HEK293 (cell line): ENCODE measurements at regions not wholly inside any gene's neighbourhood (a gene's known extent, or its start where the extent isn't known, plus 50 kb on each side); places are given as distances from the start of the nearest gene placed in this dataset.

Experiments used
- HOXC10 ChIP-seq: sonication (generic); formaldehyde crosslinking; IDR thresholded peaks from 2 replicates; pipeline ENCODE4 v1.8.1; 2023; ENCODE audit warnings: mild to moderate bottlenecking, missing genetic modification reagents
- HOXD13 ChIP-seq: sonication (generic); formaldehyde crosslinking; IDR thresholded peaks from 2 replicates; pipeline ENCODE4 v1.8.0; 2022; ENCODE audit warnings: missing genetic modification reagents, borderline replicate concordance
- IKZF3 ChIP-seq: fragments of 450-650 bp; IDR thresholded peaks from 2 replicates; pipeline ENCODE4 v1.5.0; 2018; ENCODE audit warnings: missing biosample characterization, mild to moderate bottlenecking, missing genetic modification characterization, moderate library complexity
- KLF1 ChIP-seq: fragments of 450-650 bp; formaldehyde crosslinking; IDR thresholded peaks from 2 replicates; pipeline ENCODE4 v1.5.1; 2016; ENCODE audit warnings: missing biosample characterization, missing genetic modification characterization
- KLF9 ChIP-seq: fragments of 450-650 bp; formaldehyde crosslinking; IDR thresholded peaks from 2 replicates; pipeline ENCODE4 v1.5.1; 2016; ENCODE audit warnings: missing biosample characterization, missing genetic modification characterization, low read depth
- TRIM28 ChIP-seq: IDR thresholded peaks from 2 replicates; pipeline ENCODE4 v1.6.1; 2011; ENCODE audit warnings: low read length, control low read depth, borderline replicate concordance
- TSHZ1 ChIP-seq: fragments of 450-650 bp; formaldehyde crosslinking; IDR thresholded peaks from 2 replicates; pipeline ENCODE4 v1.5.1; 2016; ENCODE audit warnings: missing biosample characterization, missing genetic modification characterization, borderline replicate concordance
- YY2 ChIP-seq: fragments of 450-650 bp; formaldehyde crosslinking; IDR thresholded peaks from 2 replicates; pipeline ENCODE4 v1.5.1; 2016; ENCODE audit warnings: missing biosample characterization, missing genetic modification characterization
- ZBTB1 ChIP-seq: fragments of 450-650 bp; formaldehyde crosslinking; IDR thresholded peaks from 2 replicates; pipeline ENCODE4 v1.5.1; 2016; ENCODE audit warnings: missing biosample characterization, missing genetic modification characterization
- ZBTB44 ChIP-seq: fragments of 450-650 bp; IDR thresholded peaks from 2 replicates; pipeline ENCODE4 v1.5.1; 2018; ENCODE audit warnings: missing biosample characterization, mild to moderate bottlenecking, missing genetic modification characterization
- ZBTB6 ChIP-seq: fragments of 450-650 bp; formaldehyde crosslinking; IDR thresholded peaks from 2 replicates; pipeline ENCODE4 v1.5.1; 2017; ENCODE audit warnings: missing biosample characterization, missing genetic modification characterization
- ZFP69B ChIP-seq: fragments of 450-650 bp; formaldehyde crosslinking; IDR thresholded peaks from 2 replicates; pipeline ENCODE4 v1.5.1; 2016; ENCODE audit warnings: missing biosample characterization, missing genetic modification characterization
- ZIC2 ChIP-seq: fragments of 450-650 bp; formaldehyde crosslinking; IDR thresholded peaks from 2 replicates; pipeline ENCODE4 v1.5.1; 2016; ENCODE audit warnings: missing biosample characterization, missing genetic modification characterization
- ZNF157 ChIP-seq: fragments of 450-650 bp; formaldehyde crosslinking; IDR thresholded peaks from 2 replicates; pipeline ENCODE4 v1.5.1; 2016; ENCODE audit warnings: missing biosample characterization, missing genetic modification characterization
- ZNF169 ChIP-seq: fragments of 450-650 bp; formaldehyde crosslinking; IDR thresholded peaks from 2 replicates; pipeline ENCODE4 v1.5.1; 2016; ENCODE audit warnings: missing biosample characterization, missing genetic modification characterization
- ZNF175 ChIP-seq: fragments of 450-650 bp; formaldehyde crosslinking; IDR thresholded peaks from 2 replicates; pipeline ENCODE4 v1.5.1; 2016; ENCODE audit warnings: missing biosample characterization, missing genetic modification characterization
- ZNF184 ChIP-seq: fragments of 450-650 bp; IDR thresholded peaks from 2 replicates; pipeline ENCODE4 v1.5.1; 2018; ENCODE audit warnings: missing biosample characterization, mild to moderate bottlenecking, missing genetic modification characterization
- ZNF24 ChIP-seq: fragments of 450-650 bp; formaldehyde crosslinking; IDR thresholded peaks from 2 replicates; pipeline ENCODE4 v1.5.1; 2016; ENCODE audit warnings: missing biosample characterization, missing genetic modification characterization
- ZNF366 ChIP-seq: fragments of 450-650 bp; formaldehyde crosslinking; conservative IDR thresholded peaks from 2 replicates; pipeline ENCODE4 v1.5.1; 2016; ENCODE audit warnings: missing biosample characterization, missing genetic modification characterization
- ZNF423 ChIP-seq: fragments of 450-650 bp; formaldehyde crosslinking; IDR thresholded peaks from 2 replicates; pipeline ENCODE4 v1.5.1; 2016; ENCODE audit warnings: missing biosample characterization, missing genetic modification characterization
- ZNF514 ChIP-seq: fragments of 450-650 bp; formaldehyde crosslinking; IDR thresholded peaks from 2 replicates; pipeline ENCODE4 v1.5.1; 2016; ENCODE audit warnings: missing biosample characterization, missing genetic modification characterization
- ZNF623 ChIP-seq: fragments of 450-650 bp; formaldehyde crosslinking; IDR thresholded peaks from 2 replicates; pipeline ENCODE4 v1.5.1; 2016; ENCODE audit warnings: missing biosample characterization, missing genetic modification characterization
- ZNF76 ChIP-seq: fragments of 450-650 bp; formaldehyde crosslinking; IDR thresholded peaks from 2 replicates; pipeline ENCODE4; 2016; ENCODE audit warnings: low read depth, missing biosample characterization, missing genetic modification characterization, borderline replicate concordance
- ZNF776 ChIP-seq: fragments of 450-650 bp; formaldehyde crosslinking; IDR thresholded peaks from 2 replicates; pipeline ENCODE4 v1.5.0; 2017; ENCODE audit warnings: missing biosample characterization, missing genetic modification characterization, borderline replicate concordance
- ZNF830 ChIP-seq: fragments of 450-650 bp; IDR thresholded peaks from 2 replicates; pipeline ENCODE4 v1.5.0; 2018; ENCODE audit warnings: missing biosample characterization, missing genetic modification characterization, low read depth, mild to moderate bottlenecking, moderate library complexity
- ZNF843 ChIP-seq: fragments of 450-650 bp; formaldehyde crosslinking; IDR thresholded peaks from 2 replicates; pipeline ENCODE4 v1.5.1; 2016; ENCODE audit warnings: missing biosample characterization, missing genetic modification characterization
- TF ChIP-seq, protein P1 (sequence below): fragments of 450-650 bp; formaldehyde crosslinking; IDR thresholded peaks from 2 replicates; pipeline ENCODE4 v1.5.1; 2016; ENCODE audit warnings: missing biosample characterization, missing genetic modification characterization
- TF ChIP-seq, protein P2 (sequence below): fragments of 450-650 bp; formaldehyde crosslinking; IDR thresholded peaks from 2 replicates; pipeline ENCODE4 v1.5.1; 2016; ENCODE audit warnings: missing biosample characterization, missing genetic modification characterization
- TF ChIP-seq, protein P3 (sequence below): fragments of 450-650 bp; formaldehyde crosslinking; IDR thresholded peaks from 2 replicates; pipeline ENCODE4 v1.5.1; 2017; ENCODE audit warnings: missing biosample characterization, missing genetic modification characterization

DNA sequence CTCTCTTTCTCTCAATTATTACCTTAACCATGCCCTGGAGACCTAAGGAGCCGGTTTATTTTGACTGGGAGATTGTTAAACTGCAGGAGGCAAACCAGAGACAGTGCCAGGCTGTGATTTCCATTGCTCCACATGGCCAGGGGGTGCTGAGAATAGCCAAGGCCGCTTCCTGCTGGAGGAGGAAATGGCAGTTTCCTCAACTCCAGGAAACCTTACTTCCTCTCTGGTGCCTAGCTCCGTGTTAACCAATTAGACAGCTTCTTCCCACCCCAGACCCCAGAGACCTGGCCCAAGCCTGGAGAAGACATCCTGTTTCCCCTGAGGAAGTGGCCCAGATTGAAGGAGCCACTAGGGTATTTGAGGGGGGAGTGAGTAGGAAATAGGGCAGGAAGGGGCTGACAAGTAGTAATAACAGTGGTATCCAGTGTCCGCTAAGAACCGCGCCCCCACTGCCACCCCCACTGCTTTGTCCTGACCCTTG is 161.2 kb downstream of the PLPP3 start (continued):
- no peak for TF ChIP-seq ZNF623 (tag by site-specific recombination)
- TF ChIP-seq ZNF76 (tag by site-specific recombination), result no peak
- TF ChIP-seq YY2, result no peak
- no peak for TF ChIP-seq ZNF157 (tag by site-specific recombination)
- peak; percentile 77 for TF ChIP-seq ZIC2 (tag by site-specific recombination)
- no peak for TF ChIP-seq ZBTB1 (tag by site-specific recombination)
- no peak for TF ChIP-seq TSHZ1
- TF ChIP-seq ZNF184 (tag by site-specific recombination), result no peak
- TF ChIP-seq ZNF830 (tag by site-specific recombination), result no peak
- TF ChIP-seq HOXC10 (CRISPR knock-in tag), result no peak
- no peak for TF ChIP-seq HOXD13 (CRISPR knock-in tag)
- no peak for TF ChIP-seq ZFP69B (tag by site-specific recombination)
- TF ChIP-seq ZNF169 (tag by site-specific recombination), result no peak
- TF ChIP-seq ZNF24 (tag by site-specific recombination), result no peak
- TF ChIP-seq TRIM28, result no peak
- no peak for TF ChIP-seq KLF1
- TF ChIP-seq, protein P1, sequence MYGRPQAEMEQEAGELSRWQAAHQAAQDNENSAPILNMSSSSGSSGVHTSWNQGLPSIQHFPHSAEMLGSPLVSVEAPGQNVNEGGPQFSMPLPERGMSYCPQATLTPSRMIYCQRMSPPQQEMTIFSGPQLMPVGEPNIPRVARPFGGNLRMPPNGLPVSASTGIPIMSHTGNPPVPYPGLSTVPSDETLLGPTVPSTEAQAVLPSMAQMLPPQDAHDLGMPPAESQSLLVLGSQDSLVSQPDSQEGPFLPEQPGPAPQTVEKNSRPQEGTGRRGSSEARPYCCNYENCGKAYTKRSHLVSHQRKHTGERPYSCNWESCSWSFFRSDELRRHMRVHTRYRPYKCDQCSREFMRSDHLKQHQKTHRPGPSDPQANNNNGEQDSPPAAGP (tag by site-specific recombination), result no peak
- TF ChIP-seq IKZF3 (tag by site-specific recombination), result no peak; the same call in 1 of the 2 replicates
- TF ChIP-seq, protein P2, sequence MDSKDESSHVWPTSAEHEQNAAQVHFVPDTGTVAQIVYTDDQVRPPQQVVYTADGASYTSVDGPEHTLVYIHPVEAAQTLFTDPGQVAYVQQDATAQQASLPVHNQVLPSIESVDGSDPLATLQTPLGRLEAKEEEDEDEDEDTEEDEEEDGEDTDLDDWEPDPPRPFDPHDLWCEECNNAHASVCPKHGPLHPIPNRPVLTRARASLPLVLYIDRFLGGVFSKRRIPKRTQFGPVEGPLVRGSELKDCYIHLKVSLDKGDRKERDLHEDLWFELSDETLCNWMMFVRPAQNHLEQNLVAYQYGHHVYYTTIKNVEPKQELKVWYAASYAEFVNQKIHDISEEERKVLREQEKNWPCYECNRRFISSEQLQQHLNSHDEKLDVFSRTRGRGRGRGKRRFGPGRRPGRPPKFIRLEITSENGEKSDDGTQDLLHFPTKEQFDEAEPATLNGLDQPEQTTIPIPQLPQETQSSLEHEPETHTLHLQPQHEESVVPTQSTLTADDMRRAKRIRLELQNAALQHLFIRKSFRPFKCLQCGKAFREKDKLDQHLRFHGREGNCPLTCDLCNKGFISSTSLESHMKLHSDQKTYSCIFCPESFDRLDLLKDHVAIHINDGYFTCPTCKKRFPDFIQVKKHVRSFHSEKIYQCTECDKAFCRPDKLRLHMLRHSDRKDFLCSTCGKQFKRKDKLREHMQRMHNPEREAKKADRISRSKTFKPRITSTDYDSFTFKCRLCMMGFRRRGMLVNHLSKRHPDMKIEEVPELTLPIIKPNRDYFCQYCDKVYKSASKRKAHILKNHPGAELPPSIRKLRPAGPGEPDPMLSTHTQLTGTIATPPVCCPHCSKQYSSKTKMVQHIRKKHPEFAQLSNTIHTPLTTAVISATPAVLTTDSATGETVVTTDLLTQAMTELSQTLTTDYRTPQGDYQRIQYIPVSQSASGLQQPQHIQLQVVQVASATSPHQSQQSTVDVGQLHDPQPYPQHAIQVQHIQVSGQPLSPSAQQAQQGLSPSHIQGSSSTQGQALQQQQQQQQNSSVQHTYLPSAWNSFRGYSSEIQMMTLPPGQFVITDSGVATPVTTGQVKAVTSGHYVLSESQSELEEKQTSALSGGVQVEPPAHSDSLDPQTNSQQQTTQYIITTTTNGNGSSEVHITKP (tag by site-specific recombination), result peak; percentile 73
- no peak for TF ChIP-seq ZBTB6 (tag by site-specific recombination)
- no peak for TF ChIP-seq ZNF514 (tag by site-specific recombination)
- 0 out of 2 replicates have a peak, but pooled peaks have one; percentile 24 for TF ChIP-seq ZNF423
- no peak for TF ChIP-seq ZBTB44 (tag by site-specific recombination)
- TF ChIP-seq, protein P3, sequence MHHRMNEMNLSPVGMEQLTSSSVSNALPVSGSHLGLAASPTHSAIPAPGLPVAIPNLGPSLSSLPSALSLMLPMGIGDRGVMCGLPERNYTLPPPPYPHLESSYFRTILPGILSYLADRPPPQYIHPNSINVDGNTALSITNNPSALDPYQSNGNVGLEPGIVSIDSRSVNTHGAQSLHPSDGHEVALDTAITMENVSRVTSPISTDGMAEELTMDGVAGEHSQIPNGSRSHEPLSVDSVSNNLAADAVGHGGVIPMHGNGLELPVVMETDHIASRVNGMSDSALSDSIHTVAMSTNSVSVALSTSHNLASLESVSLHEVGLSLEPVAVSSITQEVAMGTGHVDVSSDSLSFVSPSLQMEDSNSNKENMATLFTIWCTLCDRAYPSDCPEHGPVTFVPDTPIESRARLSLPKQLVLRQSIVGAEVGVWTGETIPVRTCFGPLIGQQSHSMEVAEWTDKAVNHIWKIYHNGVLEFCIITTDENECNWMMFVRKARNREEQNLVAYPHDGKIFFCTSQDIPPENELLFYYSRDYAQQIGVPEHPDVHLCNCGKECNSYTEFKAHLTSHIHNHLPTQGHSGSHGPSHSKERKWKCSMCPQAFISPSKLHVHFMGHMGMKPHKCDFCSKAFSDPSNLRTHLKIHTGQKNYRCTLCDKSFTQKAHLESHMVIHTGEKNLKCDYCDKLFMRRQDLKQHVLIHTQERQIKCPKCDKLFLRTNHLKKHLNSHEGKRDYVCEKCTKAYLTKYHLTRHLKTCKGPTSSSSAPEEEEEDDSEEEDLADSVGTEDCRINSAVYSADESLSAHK, result 0 out of 2 replicates have a peak, but pooled peaks have one; percentile 29
- no peak for TF ChIP-seq ZNF366
- TF ChIP-seq ZNF776 (tag by site-specific recombination), result no peak
- TF ChIP-seq ZNF175 (tag by site-specific recombination), result no peak
- TF ChIP-seq ZNF843 (tag by site-specific recombination), result no peak
- TF ChIP-seq KLF9, result no peak
